Psoas muscle (tissue), 7 donors: ENCODE measurements at regions not wholly inside any gene's neighbourhood (a gene's known extent, or its start where the extent isn't known, plus 50 kb on each side); places are given as distances from the start of the nearest gene placed in this dataset.

Experiments used
- ATAC-seq, 4 donors: fragments of 200-7000 bp; cut with Tn5 transposase; one replicate each; pipeline ENCODE4 v1.9.1; 2020; ENCODE audit warnings: moderate library complexity in 3 of 4, mild to moderate bottlenecking in 2 of 4
- DNase-seq, 2 donors: peaks; one replicate each; pipeline ENCODE4 v3.0.0-alpha.2; 2020
- H3K27ac ChIP-seq: fragments of 200-600 bp; one replicate; pipeline ENCODE4 v1.8.0; 2022
- H3K27me3 ChIP-seq, 3 donors: fragments of 200-600 bp in 1 of 3; one replicate each; pipeline versions ENCODE4 v1.6.1 to v1.8.0; 2013 to 2022; ENCODE audit warnings: low read length in 2 of 3, mild to moderate bottlenecking in 2 of 3, moderate library complexity in 1 of 3; ENCODE audit not compliant: insufficient read depth in 3 of 3
- H3K36me3 ChIP-seq, 2 donors: fragments of 200-600 bp in 1 of 2; one replicate each; pipeline versions ENCODE4 v1.6.1 to v1.8.0; 2013 to 2022; ENCODE audit warnings: low read depth in 1 of 2, mild to moderate bottlenecking in 1 of 2, moderate library complexity in 1 of 2; ENCODE audit not compliant: insufficient read depth in 1 of 2
- H3K4me1 ChIP-seq: fragments of 200-600 bp; one replicate; pipeline ENCODE4 v1.8.0; 2022
- H3K4me3 ChIP-seq: fragments of 200-600 bp; one replicate; pipeline ENCODE4 v1.8.0; 2022; ENCODE audit warnings: mild to moderate bottlenecking
- H3K9me3 ChIP-seq: fragments of 200-600 bp; one replicate; pipeline ENCODE4 v1.8.0; 2022
- WGBS, 3 donors: extraction: QIAGEN DNeasy Blood & Tissue Kit; methylation state at CpG; one replicate each; pipeline versions ENCODE4 v1.1.6 to v1.1.7; 2013; 5-methylcytosine and 5-hydroxymethylcytosine counted together
- intact Hi-C, 2 donors: fragments of 100-400 bp; cut with DNase I; formaldehyde crosslinking; loops; one replicate each; pipeline versions ENCODE4 v1.11.0 to v1.14.2; 2022
- TF ChIP-seq, protein P1 (sequence below): fragments of 200-600 bp; IDR thresholded peaks from one replicate; pipeline ENCODE4 v1.8.0; 2022; ENCODE audit warnings: antibody characterized with exemption
- donor health status: healthy with polysubstance abuse.
- donor health status: DM: no; HTN: no; CAD: no; lungs with moderate emphysema.
- donor health status: Bipolar disorder and iron deficiency.
- donor health status: healthy.
- donor health status: DM: yes; HTN: yes; CAD: no.
- donor health status: DM: no; HTN: no; CAD: no.
- donor health status: DM: yes; HTN: yes; CAD: no.

DNA sequence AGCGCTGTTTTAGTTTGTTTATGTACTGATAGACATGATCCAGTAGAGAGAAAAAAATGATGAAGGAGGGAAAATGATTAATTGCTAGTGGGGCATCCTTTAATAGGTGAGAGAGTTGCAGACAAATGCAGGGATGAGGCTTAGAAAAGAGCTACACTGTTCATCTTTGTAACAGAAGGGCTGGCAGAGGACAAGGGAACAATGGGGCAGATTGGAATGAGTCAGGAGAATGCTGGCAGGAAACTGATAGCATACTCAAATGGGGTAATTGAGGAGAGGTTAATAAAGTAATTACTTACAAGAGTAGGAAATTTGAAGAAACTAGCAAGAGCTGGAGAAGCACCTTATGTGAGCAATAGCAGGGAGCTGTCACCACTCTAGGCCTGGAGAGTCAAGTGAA is 170.9 kb downstream of the OXSM start:
- ATAC-seq: no peak
- WGBS, 3 donors: 96 to 100% (median 100%) methylated on average over 1 of the region's 1 CpG
- Histone ChIP-seq H3K9me3 (no peaks in the 10 kb centered on the region), H3K4me1 (no peaks in the 10 kb centered on the region), H3K27me3 (peaks cover 0 to 3% (median 0%) of the 10 kb centered on the region in 3 donors), H3K4me3 (no peak overlapping the region), H3K36me3 (no peaks in the 10 kb centered on the region), H3K27ac (no peak overlapping the region)
- intact Hi-C loops: no loop called here
- no peak for DNase-seq
- TF ChIP-seq, protein P1, sequence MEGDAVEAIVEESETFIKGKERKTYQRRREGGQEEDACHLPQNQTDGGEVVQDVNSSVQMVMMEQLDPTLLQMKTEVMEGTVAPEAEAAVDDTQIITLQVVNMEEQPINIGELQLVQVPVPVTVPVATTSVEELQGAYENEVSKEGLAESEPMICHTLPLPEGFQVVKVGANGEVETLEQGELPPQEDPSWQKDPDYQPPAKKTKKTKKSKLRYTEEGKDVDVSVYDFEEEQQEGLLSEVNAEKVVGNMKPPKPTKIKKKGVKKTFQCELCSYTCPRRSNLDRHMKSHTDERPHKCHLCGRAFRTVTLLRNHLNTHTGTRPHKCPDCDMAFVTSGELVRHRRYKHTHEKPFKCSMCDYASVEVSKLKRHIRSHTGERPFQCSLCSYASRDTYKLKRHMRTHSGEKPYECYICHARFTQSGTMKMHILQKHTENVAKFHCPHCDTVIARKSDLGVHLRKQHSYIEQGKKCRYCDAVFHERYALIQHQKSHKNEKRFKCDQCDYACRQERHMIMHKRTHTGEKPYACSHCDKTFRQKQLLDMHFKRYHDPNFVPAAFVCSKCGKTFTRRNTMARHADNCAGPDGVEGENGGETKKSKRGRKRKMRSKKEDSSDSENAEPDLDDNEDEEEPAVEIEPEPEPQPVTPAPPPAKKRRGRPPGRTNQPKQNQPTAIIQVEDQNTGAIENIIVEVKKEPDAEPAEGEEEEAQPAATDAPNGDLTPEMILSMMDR: no peak

DNA sequence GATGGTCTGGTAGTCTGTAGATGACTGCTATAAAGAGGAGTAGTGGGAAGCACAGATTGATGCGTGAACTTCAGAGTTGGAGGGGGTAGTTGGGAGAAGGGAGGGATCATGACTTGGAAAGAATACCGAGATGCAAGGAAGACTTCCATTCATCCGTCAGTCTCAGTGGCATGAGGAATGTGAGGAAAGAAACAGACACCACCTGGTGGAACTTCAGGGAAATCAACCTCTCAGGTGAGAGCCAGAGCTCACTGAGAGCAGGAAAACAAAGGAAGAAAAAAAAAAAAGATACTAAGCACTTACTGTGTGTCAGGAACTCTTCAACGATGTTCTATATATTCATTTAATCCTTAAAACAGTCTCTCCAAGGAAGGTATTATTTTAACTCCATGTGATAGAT is 172.4 kb downstream of the OXSM start:
- peaks cover 0 to 3% (median 0%) of the 10 kb centered on the region in 3 donors for H3K27me3 ChIP-seq
- ATAC-seq (no peak), DNase-seq (no peak)
- H3K4me3 ChIP-seq: no peak overlapping the region
- TF ChIP-seq, protein P1: no peak
- no peaks in the 10 kb centered on the region for H3K9me3 ChIP-seq
- H3K4me1 ChIP-seq: no peaks in the 10 kb centered on the region
- no peak overlapping the region for H3K27ac ChIP-seq
- intact Hi-C loops: no loop called here
- no peaks in the 10 kb centered on the region for H3K36me3 ChIP-seq
- WGBS, 3 donors: 70 to 75% (median 74%) methylated on average over 4 of the region's 4 CpGs

DNA sequence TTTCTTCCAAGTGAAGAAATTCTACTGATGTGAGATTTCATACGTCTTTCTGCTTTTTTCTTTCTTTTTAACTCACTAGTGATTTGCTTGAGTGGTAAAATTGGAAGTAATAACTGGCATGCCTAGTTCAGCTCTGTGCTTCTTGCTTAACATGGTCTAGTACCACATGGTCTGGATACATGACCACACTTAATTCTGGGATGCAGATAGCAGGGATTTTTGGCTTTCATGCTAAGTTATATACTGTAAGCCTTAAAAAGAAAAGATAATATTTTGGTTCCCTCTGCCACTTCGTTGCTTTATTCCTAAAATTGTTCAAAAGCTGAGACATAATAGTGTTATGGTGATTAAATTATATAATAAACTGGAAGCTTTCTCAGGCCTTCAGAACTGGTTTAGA is 174.3 kb downstream of the OXSM start:
- WGBS, 3 donors: 15 to 26% (median 20%) methylated on average over 2 of the region's 2 CpGs
- H3K4me3 ChIP-seq: no peak overlapping the region
- intact Hi-C loops: no loop called here

DNA sequence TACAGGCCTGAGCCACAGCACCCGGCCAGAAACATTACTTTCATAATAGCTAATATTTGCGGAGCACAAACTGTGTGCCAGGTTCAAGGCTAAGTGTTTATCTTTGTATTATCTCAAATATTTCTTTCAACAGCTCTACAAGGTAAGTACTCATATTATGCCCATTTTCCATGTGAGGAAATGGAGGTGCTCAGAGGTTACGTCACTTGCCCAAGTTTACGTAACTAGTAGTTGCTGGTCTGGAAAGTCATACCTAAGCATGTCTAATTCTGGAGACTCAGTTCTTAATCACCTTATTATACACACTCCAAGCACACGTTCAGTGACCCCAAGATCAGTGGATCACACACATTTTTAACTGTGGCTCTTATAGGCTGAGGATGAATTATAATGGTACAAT is 177.5 kb downstream of the OXSM start:
- Histone ChIP-seq H3K36me3 (no peaks in the 10 kb centered on the region), H3K9me3 (no peaks in the 10 kb centered on the region), H3K27me3 (no peaks in the 10 kb centered on the region), H3K27ac (no peak overlapping the region), H3K4me3 (no peak overlapping the region), H3K4me1 (no peaks in the 10 kb centered on the region)
- no peak for ATAC-seq
- TF ChIP-seq, protein P1: no peak
- no peak for DNase-seq
- WGBS, 3 donors: 81 to 90% (median 85%) methylated on average over 5 of the region's 5 CpGs
- intact Hi-C loops: no loop called here

More for the DNA sequence above, 174.3 kb downstream of the OXSM start:
- no peak overlapping the region for H3K27ac ChIP-seq
- H3K9me3 ChIP-seq: no peaks in the 10 kb centered on the region
- H3K27me3 ChIP-seq: peaks cover 0 to 3% (median 0%) of the 10 kb centered on the region in 3 donors
- DNase-seq: no peak
- H3K4me1 ChIP-seq: no peaks in the 10 kb centered on the region
- TF ChIP-seq, protein P1: no peak
- no peak for ATAC-seq
- H3K36me3 ChIP-seq: no peaks in the 10 kb centered on the region

DNA sequence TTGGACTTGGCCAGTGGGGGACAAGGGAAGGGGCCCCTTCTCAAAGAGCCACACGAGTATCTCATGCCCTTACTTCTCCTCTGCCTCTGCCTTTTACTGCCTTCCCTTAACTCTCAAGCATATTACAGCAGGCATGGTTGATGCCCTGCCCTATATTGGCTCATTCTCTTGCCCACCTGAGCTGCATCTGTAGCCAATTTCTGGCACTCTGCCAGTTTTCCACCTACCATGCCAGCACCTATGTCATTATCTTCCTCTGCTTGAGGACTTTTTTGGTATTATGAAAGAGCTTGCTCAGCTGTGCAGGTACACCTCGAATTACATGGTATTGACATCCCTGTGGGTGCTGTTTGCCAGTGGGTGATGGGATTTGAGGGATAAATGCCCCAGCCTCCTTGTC is 181.8 kb downstream of the OXSM start:
- TF ChIP-seq, protein P1: no peak
- DNase-seq (no peak), ATAC-seq (no peak)
- Histone ChIP-seq H3K27ac (no peak overlapping the region), H3K4me3 (no peak overlapping the region), H3K36me3 (no peaks in the 10 kb centered on the region), H3K4me1 (no peaks in the 10 kb centered on the region), H3K9me3 (no peaks in the 10 kb centered on the region), H3K27me3 (no peaks in the 10 kb centered on the region)
- WGBS, 3 donors: 80 to 85% (median 84%) methylated on average over 2 of the region's 2 CpGs
- intact Hi-C loops: no loop called here
